Panc1 (cell line): ENCODE measurements at regions not wholly inside any gene's neighbourhood (a gene's known extent, or its start where the extent isn't known, plus 50 kb on each side); places are given as distances from the start of the nearest gene placed in this dataset.

Experiments
- POLR2AphosphoS5 ChIP-seq: IDR thresholded peaks from 2 replicates; pipeline ENCODE4 v1.6.1; 2012; ENCODE audit warnings: mild to moderate bottlenecking, low read depth, low read length, moderate library complexity
- SIN3A ChIP-seq: IDR thresholded peaks from 2 replicates; pipeline ENCODE4 v1.6.1; 2012; ENCODE audit warnings: low read depth, mild to moderate bottlenecking, low read length, moderate library complexity, borderline replicate concordance; ENCODE audit not compliant: insufficient read depth
- TF ChIP-seq, protein P1 (sequence below): fragments of 450-650 bp; IDR thresholded peaks from 2 replicates; pipeline ENCODE4 v1.5.1; 2017; ENCODE audit warnings: mild to moderate bottlenecking

DNA sequence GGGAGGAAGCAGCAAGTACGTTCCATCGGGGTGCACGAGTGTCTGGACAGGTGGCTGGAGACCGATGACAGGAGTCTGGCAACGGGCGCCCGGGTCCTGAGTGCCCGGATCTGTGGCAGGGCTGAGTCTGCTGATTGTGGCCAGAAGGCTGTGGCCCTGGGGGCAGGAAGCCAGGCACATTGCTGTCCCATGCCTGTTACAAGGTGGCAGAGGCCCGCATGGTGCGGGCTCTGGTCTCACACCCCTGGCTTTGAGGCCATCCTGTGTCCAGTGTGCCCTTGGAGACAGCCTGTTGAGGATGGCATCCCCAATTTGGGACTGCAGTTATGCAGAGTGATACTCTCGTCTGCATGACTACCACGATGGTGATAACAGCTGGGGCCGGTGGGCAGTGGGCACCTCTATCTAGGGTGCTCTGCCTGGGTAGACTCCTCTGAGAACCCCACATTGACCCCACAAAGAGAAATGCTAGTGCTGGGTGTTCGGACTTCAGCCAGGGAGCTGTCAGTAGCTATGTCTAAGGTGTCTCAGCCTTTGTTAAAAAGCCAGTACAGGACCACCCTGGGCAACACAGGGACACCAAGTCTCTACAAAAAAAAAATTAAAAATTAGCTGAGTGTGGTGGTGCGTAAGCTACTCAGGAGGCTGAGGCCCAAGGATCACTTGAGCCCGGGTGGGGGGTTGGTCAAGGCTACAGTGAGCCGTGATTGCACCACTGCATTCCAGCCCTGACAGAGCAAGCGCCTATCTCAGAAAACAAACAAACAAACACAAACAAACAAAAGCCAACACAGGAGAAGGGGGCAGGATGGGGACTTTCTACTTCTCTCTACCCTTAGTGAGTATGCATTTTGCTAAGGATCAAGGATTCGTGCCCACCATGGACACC is 88.3 kb downstream of the RHOB start:
- TF ChIP-seq, protein P1, sequence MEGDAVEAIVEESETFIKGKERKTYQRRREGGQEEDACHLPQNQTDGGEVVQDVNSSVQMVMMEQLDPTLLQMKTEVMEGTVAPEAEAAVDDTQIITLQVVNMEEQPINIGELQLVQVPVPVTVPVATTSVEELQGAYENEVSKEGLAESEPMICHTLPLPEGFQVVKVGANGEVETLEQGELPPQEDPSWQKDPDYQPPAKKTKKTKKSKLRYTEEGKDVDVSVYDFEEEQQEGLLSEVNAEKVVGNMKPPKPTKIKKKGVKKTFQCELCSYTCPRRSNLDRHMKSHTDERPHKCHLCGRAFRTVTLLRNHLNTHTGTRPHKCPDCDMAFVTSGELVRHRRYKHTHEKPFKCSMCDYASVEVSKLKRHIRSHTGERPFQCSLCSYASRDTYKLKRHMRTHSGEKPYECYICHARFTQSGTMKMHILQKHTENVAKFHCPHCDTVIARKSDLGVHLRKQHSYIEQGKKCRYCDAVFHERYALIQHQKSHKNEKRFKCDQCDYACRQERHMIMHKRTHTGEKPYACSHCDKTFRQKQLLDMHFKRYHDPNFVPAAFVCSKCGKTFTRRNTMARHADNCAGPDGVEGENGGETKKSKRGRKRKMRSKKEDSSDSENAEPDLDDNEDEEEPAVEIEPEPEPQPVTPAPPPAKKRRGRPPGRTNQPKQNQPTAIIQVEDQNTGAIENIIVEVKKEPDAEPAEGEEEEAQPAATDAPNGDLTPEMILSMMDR = no peak
- TF ChIP-seq SIN3A (no peak), POLR2AphosphoS5 (no peak)
